ENCODE measurements at regions not wholly inside any gene's neighbourhood (a gene's known extent, or its start where the extent isn't known, plus 50 kb on each side); places are given as distances from the start of the nearest gene placed in this dataset.

GRCh38 chr4:123301923-123302322, 94.7 kb upstream of the SPRY1 start:
- Histone ChIP-seq H3K27me3 (ENCODE audit: control insufficient read depth in 1 of 2, insufficient read depth in 2 of 2, low read length in 2 of 2) (no peaks in the 10 kb centered on the region), H3K9me3 (ENCODE audit: control insufficient read depth in 1 of 2, insufficient read depth in 1 of 2, low read length in 2 of 2) (no peaks in the 10 kb centered on the region), H3K36me3 (ENCODE audit: insufficient read depth, low read length) (no peaks in the 10 kb centered on the region), H3K4me1 (ENCODE audit: insufficient read depth, low read length) (no peaks in the 10 kb centered on the region), H3K27ac (ENCODE audit: low read depth in 1 of 2, low read length in 2 of 2) (no peak overlapping the region), H3K4me3 (ENCODE audit: low read length) (no peak overlapping the region)
- H3K27ac Mint-ChIP-seq, result no peak overlapping the region
- DNase-seq (no peak), ATAC-seq (ENCODE audit: poor library complexity) (no peak)
- no peaks in the 10 kb centered on the region for H3K4me1 Mint-ChIP-seq (ENCODE audit: low read depth)
- ChIA-PET POLR2A (interaction anchor here (0.7 kb wide), 1 partner anchor 16 kb away, joined by 3 read pairs; no protein-coding TSS in a partner anchor), CTCF (no interaction called here)
- H3K36me3 Mint-ChIP-seq (ENCODE audit: low read depth), result peaks cover 28% of the 10 kb centered on the region
- no peak overlapping the region for H3K4me3 Mint-ChIP-seq
- TF ChIP-seq CTCF (IDR thresholded peaks at IDR 0.05), result no peak
- intact Hi-C loops (cut with DNase I, micrococcal nuclease), result no loop called here
- no peaks in the 10 kb centered on the region for H3K27me3 Mint-ChIP-seq
- H3K9me3 Mint-ChIP-seq, result no peaks in the 10 kb centered on the region

GRCh38 chr4:123304151-123304964, 92.2 kb upstream of the SPRY1 start:
- intact Hi-C loops (cut with DNase I, micrococcal nuclease), result no loop called here
- peaks cover 48% of the 10 kb centered on the region for H3K36me3 Mint-ChIP-seq (ENCODE audit: low read depth)
- no peak overlapping the region for H3K27ac Mint-ChIP-seq
- no peak overlapping the region for H3K4me3 ChIP-seq (ENCODE audit: low read length)
- ChIA-PET POLR2A (no interaction called here), CTCF (no interaction called here)
- no peaks in the 10 kb centered on the region for H3K4me1 Mint-ChIP-seq (ENCODE audit: low read depth)
- DNase-seq (no peak), ATAC-seq (ENCODE audit: poor library complexity) (no peak)
- no peaks in the 10 kb centered on the region for H3K36me3 ChIP-seq (ENCODE audit: insufficient read depth, low read length)
- H3K4me1 ChIP-seq (ENCODE audit: insufficient read depth, low read length), result no peaks in the 10 kb centered on the region
- no peaks in the 10 kb centered on the region for H3K27me3 Mint-ChIP-seq
- H3K9me3 Mint-ChIP-seq, result no peaks in the 10 kb centered on the region
- H3K9me3 ChIP-seq (ENCODE audit: control insufficient read depth in 1 of 2, insufficient read depth in 1 of 2, low read length in 2 of 2), result no peaks in the 10 kb centered on the region
- H3K27ac ChIP-seq (ENCODE audit: low read depth in 1 of 2, low read length in 2 of 2), result no peak overlapping the region
- no peak for TF ChIP-seq CTCF (IDR thresholded peaks at IDR 0.05)
- H3K4me3 Mint-ChIP-seq, result no peak overlapping the region
- H3K27me3 ChIP-seq (ENCODE audit: control insufficient read depth in 1 of 2, insufficient read depth in 2 of 2, low read length in 2 of 2), result no peaks in the 10 kb centered on the region

GRCh38 chr4:123305736-123306135, 90.9 kb upstream of the SPRY1 start:
- no peaks in the 10 kb centered on the region for H3K4me1 Mint-ChIP-seq (ENCODE audit: low read depth)

More at GRCh38 chr4:123305736-123306135, 90.9 kb upstream of the SPRY1 start:
- intact Hi-C loops (cut with DNase I, micrococcal nuclease), result no loop called here
- POLR2A ChIA-PET, result no interaction called here
- Mint-ChIP-seq H3K27me3 (no peaks in the 10 kb centered on the region), H3K4me3 (no peak overlapping the region), H3K27ac (no peak overlapping the region), H3K9me3 (no peaks in the 10 kb centered on the region), H3K36me3 (ENCODE audit: low read depth) (peaks cover 60% of the 10 kb centered on the region)
- no peak for DNase-seq
- Histone ChIP-seq H3K4me3 (ENCODE audit: low read length) (no peak overlapping the region), H3K9me3 (ENCODE audit: control insufficient read depth in 1 of 2, insufficient read depth in 1 of 2, low read length in 2 of 2) (no peaks in the 10 kb centered on the region), H3K36me3 (ENCODE audit: insufficient read depth, low read length) (no peaks in the 10 kb centered on the region), H3K27ac (ENCODE audit: low read depth in 1 of 2, low read length in 2 of 2) (no peak overlapping the region), H3K4me1 (ENCODE audit: insufficient read depth, low read length) (no peaks in the 10 kb centered on the region), H3K27me3 (ENCODE audit: control insufficient read depth in 1 of 2, insufficient read depth in 2 of 2, low read length in 2 of 2) (no peaks in the 10 kb centered on the region)
- no peak for TF ChIP-seq CTCF (IDR thresholded peaks at IDR 0.05)
- CTCF ChIA-PET, result no interaction called here
- ATAC-seq (ENCODE audit: poor library complexity), result no peak
